GDM1 (cell line): ENCODE measurements at regions not wholly inside any gene's neighbourhood (a gene's known extent, or its start where the extent isn't known, plus 50 kb on each side); places are given as distances from the start of the nearest gene placed in this dataset.

ENCODE experiments used
- DNase-seq: peaks from one replicate; lab custom pipeline; 2025; lab: John Stamatoyannopoulos, UW

DNA sequence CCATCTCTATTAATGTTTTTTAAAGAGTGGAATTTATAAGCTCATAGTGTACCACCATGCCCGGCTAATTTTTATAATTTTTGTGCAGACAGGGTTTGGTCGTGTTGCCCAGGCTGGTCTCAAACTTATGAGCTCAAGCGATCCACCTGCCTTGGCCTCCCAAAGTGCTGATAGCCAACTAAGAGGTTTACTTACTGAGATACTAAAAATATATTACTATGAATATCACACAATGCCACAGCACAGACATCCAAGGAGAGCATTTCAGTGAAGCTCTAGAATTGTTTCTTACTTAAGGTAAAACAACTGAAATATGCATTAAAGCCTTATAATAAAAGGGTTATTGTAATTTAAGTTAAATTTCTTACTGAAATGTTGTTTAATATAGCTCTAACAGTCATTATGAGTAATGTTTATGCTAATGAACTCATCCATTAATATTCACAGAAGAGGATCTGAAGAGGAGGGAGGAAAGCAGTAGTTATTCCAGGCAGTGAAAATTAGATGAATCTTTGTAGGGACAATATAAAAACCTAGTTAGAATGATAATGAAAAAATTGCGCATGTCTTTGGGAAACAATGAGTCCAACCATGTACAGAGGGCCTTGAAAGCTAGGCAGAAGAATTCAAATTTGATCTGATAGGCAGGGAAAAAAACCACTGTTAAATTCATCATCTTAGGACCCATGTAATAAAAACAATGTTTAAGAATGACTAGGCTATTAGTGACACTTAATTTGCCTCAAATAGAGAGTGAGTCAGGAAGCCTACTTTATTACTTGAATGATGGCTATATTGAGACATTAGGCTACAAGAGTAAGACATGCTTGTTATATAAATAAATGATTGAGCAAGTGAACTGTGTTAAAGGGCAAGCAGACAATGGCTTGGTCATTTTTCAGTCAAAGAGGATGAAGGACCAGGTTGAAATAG is 99.2 kb downstream of the SLC41A2 start:
- DNase-seq = no peak

DNA sequence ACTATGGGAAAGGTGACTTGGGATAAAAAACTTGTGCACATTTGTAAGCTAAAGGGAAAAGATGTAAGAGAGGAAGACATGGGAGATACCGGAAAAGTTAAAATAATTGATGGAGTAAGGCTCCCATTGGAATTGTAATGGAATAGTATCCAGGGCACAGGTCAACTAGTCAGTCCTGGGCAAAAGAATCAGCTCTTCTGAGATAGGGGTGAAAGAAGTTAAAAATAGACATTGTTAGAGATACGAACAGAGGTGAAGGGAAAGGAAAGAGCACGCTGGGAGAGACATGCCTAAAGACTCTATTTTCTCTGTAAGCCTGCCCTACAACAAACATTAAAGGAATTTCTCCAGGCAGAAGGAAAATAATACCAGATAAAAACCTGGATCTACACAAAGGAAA is 101.6 kb downstream of the SLC41A2 start:
- DNase-seq = no peak

DNA sequence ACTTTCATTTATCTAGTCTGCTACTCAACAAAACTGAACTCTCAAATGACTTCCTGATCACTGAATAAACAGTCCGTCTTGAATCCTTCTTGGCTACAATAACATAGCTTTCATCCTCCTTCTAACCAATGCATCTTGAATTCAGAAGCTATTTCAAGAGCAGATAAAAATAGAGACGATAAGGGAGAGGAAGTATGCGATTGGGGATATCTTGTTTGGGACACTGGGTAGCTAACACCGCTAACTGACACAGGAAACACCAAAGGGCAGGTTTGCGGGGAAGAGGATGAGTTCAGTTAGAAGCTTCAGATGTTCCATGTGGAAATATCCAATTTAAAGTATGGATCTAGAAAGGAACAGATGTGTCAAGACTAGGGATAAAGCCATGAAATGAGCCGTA is 102.5 kb downstream of the SLC41A2 start:
- DNase-seq = no peak

DNA sequence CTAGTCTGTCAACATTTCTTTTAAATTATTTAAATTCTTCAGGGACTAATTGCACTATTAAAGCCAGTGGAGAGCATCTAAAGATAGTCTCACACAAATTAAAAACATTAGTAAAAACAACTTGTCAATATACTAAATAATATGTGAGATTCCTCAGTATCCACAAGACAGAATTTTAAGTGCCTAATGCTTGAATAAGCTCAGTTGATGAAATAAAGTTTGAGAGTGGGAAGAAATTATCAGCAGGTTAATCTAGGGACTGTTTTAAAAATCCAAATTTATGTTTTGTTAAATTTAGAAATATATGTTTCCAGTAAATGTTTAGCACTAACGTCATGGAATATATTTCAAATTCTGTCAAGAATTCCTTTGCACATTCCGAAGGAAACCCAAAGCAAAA is 105.2 kb downstream of the SLC41A2 start:
- DNase-seq = no peak

DNA sequence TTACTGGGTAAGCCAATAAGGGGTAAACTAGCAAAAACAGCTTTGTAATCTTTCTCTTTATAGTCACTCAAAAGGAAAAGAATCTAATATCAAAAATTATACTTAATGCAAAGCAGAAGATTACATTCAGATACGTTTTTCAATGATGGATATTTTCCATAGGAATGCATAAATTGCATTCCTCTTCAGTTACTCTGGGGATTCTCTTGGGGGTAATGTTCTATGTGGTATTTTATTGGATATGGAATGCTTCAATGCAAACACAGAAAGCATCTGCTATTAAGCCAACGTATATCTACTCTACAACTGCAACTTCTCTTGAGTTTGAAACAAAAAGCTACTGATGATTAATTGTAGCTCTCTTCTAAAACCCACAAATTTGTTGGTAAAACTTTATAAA is 106.0 kb downstream of the SLC41A2 start:
- no peak for DNase-seq

DNA sequence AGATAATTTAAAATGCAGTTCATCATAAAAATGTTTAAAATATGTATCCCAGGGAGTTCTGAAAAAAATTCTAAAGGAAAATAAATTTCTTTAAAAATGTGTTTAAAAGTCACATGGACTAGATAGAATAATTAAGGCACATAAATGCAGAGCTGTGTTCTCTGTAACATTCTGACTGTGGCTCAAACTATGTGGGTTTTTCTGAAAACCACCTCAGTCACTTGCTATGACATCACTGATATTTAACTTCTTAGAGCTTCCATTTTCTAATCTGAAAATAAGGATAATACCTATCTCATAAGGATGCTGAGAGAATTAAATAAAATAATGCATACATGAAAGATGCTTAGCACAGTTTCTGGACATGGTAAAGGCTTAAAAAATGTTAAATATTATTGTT is 107.3 kb downstream of the SLC41A2 start:
- DNase-seq = no peak

DNA sequence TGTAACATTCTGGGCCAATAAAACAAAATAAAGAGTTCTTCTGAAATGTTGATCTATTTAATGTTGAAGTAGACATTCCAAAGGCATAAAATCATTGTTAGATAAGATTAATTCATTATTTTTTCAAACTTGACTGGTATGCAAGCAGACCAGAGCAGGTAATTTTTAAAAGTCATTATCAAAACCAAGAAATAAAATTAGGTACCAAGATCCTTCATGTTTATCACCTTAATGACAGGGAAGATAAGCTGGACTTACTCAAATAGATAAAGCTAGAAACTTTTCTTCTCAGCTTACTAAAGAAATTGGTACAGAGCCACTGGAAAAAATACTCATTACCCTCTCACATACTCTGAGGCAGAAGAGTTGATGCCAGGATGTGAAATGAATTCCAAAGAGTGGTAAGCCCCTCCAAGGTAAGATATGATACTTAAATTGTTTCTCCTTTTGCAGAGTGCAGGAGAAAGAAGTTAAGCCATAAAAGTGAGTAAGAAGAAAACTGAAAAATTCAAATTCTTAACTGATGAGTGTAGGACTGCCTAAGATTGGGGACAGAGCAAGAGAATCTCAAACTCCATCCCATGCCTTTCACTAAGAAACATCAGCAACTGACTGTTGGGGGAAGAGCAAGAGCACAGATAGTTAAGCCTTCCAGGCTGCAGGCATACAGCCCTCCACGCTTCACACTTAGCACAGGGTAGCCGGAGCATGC is 111.9 kb downstream of the SLC41A2 start:
- no peak for DNase-seq

DNA sequence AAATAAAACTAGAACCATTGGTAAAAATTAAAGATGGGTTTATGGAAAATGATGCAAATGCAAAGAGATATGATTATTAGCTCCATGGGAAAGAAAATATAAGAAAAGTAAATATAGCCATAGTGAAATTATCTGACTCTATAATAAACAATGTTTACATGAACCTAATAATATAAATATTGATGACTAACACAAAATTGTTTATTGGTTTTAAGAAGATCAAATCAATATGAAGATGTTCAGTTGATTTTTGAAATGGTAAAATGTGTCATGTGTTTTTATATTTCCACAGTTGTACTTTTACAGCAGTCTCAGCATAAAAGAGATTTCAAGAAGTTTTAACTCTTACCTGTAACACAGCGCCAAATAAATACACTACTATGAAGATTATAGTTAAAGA is 114.0 kb downstream of the SLC41A2 start:
- no peak for DNase-seq

DNA sequence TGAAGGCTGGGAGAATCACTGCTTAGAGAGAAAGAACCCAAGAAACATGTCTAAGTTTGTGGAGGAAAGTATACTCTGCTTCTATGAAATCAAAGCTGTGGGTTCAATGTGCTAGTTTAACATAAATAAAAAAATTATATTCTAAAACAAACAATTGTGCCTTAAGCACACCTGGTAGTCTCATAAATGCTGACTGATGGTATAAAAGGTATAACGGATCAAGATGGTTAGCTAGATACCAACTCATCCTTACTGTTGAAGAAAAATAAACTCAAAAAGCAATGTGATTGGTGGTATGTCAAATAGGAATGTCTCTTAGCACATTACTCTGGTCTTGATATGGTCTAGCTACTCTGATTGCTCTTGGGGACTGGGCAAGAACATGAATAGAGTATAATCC is 117.8 kb downstream of the SLC41A2 start:
- DNase-seq = no peak

DNA sequence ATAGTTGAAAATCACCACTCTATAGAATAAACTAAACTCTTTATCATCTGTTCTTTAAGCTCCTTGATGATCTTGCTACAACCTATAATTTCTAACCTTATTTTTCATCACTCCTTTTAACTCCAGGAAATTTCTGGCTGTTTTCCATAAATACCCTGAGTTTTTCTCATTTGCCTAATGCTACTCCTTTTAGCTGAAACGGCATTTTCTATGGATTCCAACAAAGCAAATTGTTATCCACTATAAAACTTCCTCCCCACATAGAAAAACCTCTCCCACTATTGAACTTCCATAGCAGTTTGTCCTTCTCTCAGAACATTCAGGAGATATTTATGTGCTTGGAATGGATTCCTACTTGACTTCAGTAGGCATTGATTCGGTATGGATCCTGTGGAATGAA is 122.8 kb downstream of the SLC41A2 start:
- DNase-seq = no peak

DNA sequence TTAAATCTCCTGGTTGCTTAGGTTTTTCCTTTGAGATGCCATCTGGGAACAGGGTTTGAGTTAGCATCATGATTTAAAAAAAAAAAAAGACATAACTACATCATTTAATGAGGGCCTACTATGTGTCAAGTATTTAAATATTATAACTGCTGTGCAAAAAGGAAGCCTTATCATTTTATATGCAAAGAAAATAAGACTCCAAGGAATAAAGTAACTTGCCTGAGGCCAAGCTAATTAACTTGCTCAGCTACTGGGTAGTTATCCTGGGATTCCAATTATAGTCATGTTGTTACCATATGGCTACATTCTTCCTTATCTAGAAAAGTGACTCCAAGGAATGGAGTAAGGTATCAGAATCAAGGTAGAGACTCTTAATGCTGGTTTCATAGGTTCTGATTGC is 123.5 kb downstream of the SLC41A2 start:
- DNase-seq = no peak

DNA sequence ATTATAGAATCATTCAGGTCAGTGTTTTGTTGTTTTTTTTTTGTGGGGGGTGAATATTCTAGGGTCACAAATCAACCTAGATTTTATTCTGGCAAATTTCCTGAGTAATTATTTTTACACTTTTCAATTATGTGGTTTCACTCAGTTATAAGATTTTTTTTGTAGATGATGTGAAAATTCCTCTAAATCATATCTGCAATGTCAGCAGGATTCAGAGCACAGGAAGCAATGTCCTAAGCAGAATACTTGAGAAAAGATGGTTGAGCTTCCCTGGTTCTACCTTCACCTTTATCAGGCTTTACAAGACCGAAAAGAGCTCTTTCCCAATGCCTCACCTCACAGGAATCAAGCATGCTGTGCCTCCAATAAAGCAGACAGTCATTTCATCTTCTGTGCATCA is 124.3 kb downstream of the SLC41A2 start:
- no peak for DNase-seq

DNA sequence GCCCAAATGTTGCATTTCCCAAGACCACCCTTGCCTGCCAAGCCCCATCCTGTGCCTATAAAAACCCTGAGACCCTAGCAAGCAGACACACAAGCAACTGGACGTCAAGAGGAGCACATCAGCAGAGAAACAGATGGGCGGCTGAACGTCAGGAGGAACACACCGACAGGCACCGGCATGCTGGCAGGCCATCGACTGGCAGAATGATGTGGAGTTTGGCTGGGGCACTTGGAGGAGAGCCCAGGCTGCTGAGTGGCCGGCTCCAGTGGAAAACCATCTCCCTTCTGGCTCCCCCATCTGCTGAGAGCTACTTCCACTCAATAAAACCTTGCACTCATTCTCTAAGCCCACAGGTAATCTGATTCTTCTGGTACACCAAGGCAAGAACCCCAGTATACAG is 130.1 kb downstream of the SLC41A2 start:
- no peak for DNase-seq

DNA sequence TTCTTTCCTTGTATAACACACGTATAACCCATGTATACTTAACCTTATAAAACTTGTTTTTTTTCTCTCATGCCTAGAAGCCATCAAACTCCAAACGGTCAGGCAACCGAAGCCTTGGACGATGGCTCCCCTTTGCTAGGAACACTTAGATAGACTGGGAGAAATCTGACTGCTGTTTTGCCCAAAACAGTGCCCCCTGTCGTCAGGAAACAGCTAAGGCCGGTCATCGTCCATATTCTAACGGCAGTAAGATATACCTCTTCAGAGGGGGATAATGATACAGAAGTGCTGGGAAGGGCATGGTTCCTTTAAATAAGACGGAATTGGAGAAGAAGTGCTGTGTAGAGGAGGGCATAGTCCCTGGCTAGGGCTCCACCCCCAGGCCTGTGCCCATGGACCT is 130.5 kb downstream of the SLC41A2 start:
- DNase-seq = no peak

DNA sequence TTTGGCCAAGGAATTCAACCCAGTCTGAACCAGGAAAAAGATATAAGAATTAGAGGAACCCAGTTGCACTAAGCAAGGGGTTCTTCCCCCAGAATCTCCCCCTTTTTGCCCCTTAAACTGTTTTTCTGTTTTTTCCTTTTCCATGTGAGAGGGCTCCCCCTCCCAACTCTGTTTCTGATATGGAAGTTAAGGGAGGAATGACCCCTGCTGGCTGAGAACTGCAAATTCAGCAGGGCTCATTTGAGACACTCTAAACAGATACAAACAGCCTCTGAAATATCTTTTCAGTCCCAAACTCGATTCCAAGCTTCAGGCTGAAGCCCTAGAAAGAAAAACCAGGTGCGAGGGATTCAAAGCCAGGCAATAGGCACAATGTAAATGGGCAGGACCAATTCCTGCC is 132.7 kb downstream of the SLC41A2 start:
- no peak for DNase-seq

DNA sequence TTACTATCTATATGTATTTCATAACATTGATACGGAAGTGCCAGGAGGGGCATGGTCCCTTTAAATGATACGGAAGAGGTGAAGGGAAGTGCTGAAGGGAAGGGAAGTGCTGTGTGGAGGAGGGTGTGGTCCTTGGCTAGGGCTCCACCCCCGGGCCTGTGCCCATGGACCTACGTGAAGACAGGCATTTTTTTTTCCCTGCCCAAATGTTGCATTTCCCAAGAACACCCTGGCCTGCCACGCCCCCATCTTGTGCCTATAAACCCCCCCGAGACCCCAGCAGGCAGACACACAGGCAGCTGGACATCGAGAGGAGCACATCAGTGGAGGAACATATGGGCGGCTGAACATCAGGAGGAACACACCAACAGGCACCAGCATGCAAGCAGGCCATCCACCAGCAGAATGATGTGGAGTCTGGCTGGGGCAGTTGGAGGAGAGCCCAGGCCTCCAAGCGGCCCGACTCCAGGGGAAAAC is 134.1 kb downstream of the SLC41A2 start:
- DNase-seq = no peak

DNA sequence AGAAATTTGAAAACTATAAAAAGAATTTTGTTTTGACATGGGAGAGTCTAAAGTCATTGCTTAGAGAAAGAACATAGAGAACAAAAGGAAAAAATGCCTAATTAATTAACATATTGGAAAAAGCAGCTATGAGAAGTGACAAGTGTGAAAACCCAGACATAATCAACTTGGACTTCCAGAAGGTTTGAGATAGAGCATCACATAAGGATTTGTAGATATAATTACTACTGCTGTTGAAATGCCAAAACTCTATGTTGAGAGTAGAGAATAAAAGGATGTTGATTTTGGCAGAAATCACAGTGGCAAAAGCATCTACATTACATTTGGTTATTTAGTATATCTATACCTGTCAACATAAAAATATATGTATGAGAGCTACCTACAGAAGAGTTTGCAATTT is 135.1 kb downstream of the SLC41A2 start:
- DNase-seq = no peak

DNA sequence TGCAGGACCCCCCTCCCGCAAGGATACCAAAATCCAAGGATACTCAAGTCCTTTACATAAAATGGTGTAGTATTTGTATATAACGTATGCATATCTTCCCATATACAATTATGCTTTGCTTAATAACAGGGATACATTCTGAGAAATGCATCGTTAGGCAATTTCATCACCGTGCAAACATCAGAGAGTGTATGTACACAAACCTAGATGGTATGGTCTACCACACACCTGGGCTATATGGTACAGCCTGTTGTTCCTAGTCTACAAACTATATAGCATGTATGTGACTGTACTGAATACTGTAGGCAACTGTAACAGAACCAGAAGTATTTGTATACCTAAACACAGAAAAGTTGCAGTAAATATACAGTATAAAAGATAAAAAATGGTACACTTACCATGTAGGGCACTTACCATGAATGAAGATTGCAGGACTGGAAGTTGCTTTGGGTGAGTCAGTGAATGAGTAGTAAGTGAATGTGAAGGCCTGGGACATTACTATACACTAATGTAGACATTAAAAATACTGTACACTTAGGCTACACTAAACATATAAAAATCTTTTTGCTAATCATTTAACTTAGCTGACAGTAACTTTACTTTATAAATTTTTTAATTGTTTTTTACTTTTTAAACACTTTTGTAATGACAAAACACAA is 141.1 kb downstream of the SLC41A2 start:
- no peak for DNase-seq

DNA sequence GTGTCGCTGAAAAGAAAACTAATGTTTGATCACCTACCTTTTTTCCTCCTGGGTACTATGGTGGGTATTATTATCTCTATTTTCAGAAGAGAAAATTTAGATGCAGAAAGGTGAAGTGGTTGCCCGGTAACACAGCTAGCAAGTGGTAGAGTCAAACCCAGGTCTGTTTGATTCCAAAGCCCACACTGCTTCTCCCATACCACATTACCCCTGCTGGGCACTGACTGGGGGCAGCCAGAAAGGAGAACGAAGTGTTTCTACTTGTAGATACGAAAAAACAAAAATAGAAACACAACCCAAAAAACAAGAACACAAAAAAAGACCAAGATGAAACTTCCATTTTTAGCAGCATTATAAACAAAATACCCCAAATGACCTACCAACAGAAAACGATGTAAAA is 142.2 kb downstream of the SLC41A2 start:
- no peak for DNase-seq

DNA sequence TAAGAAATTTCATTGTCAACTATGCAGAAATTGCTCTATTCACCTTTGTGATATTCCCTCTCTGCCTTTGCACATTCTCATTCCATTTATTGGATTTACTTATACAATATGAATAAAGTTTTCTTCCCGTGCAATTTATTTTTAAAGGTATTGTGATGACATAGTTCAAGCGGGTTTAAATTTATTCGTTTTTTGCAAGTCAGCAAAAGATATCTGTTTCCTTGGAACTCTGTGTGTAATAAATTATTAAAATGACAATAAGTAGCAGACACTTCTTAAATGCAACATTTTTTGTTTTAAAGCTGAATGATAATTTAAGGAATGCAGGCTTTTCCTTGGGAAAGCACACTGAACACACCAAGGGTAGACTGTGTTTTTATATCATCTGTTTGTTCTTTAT is 143.1 kb downstream of the SLC41A2 start:
- DNase-seq = no peak
